LNCAP (cell line): ENCODE measurements at regions not wholly inside any gene's neighbourhood (a gene's known extent, or its start where the extent isn't known, plus 50 kb on each side); places are given as distances from the start of the nearest gene placed in this dataset.

Experiments
- TF ChIP-seq, protein P1 (sequence below): fragments of 450-650 bp; IDR thresholded peaks from 2 replicates; pipeline ENCODE4 v1.5.1; 2017; ENCODE audit warnings: mild to moderate bottlenecking

DNA sequence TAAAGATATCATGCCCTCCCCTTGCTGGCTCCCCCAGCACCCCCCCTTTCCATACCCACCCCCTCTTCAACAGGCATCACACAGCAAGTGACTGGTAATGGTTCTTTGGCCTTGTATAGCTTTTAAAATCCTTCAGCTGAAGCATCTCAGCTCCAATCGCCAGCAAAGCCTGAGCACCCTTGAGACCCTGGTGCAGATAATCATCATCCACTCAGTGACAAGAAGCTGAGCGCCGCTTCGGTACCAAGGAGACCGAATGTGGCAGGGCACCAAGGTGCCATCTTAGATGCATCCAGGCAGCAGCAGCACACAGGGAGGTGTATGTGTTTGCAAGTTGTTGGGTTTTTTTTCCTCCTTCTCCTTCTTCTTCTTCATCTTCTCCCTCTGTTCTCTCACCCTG is 232.7 kb downstream of the BCL11A start:
- TF ChIP-seq, protein P1, sequence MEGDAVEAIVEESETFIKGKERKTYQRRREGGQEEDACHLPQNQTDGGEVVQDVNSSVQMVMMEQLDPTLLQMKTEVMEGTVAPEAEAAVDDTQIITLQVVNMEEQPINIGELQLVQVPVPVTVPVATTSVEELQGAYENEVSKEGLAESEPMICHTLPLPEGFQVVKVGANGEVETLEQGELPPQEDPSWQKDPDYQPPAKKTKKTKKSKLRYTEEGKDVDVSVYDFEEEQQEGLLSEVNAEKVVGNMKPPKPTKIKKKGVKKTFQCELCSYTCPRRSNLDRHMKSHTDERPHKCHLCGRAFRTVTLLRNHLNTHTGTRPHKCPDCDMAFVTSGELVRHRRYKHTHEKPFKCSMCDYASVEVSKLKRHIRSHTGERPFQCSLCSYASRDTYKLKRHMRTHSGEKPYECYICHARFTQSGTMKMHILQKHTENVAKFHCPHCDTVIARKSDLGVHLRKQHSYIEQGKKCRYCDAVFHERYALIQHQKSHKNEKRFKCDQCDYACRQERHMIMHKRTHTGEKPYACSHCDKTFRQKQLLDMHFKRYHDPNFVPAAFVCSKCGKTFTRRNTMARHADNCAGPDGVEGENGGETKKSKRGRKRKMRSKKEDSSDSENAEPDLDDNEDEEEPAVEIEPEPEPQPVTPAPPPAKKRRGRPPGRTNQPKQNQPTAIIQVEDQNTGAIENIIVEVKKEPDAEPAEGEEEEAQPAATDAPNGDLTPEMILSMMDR, result no peak

DNA sequence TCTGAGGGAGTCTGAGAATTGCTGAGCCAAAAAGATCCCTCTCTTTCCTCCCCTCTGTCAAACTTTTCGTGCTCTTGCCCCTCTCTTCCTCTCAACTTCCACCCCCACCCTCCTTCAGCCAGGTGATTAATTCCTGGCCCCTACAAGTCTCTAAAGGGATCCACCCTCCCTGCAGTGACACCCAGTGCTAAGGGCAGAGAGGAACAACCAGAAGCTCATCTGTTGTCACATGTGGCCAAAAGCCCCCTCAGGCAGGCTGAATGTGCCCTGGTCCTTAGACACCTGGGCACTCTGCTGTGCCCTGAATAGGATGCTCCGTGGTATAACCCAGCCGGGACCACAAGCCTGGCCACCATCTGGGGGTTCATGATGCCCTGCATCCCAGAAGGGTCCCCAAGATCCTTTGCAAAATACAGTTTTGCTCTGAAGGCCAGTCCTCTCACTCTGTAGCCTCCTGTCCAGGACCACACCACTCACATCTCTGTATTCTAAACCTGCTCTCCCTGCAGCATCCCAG is 234.4 kb downstream of the BCL11A start:
- TF ChIP-seq, protein P1, result no peak

DNA sequence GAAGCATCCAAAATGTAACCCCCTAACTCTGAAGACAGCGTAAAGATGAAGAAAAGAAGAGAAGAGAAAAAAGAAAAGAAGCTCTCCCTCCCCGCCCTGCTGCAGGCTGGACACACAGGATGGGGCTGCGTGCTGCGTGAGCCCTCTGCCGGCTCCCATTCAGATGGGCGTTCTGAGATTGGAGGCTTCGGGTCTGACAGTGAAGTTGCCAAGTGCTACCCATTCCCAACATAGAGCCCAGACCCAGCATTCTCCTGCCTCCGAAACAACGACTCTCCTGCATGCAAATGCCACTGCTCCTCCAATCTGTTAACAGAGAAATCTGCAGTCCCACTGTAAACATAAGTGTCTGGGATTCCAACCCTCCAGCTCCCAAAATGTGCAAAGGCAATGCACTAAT is 234.9 kb downstream of the BCL11A start:
- TF ChIP-seq, protein P1, result no peak

DNA sequence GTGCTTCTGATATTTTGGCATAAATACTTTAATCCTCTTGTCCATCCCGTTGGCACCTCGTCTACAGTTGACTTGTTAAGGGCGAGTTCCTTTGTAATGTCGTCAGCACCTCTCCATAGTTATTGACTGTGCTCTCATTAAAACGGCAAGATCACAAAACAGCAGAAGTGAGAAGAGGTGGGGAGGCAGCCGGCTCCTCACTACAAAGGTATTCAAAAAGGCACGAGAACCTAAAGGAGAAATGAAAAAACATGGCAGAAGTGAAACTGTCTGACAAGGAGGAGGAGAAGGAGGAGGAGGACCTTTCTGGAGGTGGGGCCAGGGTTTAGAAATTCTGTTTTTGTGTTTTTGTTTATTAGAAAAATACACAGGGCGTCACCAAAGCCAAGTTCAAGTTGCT is 235.6 kb downstream of the BCL11A start:
- TF ChIP-seq, protein P1, result no peak

DNA sequence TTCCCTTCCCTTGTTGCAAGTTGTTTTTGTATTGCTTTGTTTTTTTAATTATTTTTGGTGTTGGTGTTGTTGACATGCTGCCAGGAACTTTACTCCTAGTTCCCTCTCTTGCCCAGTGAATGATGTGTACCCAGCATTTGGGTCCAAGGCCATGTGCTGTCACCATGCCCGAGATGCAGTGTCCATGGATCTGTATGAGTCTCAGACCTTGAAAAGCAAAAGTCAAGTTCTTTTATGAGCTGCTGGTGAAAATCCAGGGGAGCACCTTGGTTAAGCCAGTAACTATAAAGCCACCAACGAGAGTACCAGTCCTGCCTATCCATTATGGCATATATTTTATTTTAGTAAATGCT is 236.4 kb downstream of the BCL11A start:
- TF ChIP-seq, protein P1, result no peak

DNA sequence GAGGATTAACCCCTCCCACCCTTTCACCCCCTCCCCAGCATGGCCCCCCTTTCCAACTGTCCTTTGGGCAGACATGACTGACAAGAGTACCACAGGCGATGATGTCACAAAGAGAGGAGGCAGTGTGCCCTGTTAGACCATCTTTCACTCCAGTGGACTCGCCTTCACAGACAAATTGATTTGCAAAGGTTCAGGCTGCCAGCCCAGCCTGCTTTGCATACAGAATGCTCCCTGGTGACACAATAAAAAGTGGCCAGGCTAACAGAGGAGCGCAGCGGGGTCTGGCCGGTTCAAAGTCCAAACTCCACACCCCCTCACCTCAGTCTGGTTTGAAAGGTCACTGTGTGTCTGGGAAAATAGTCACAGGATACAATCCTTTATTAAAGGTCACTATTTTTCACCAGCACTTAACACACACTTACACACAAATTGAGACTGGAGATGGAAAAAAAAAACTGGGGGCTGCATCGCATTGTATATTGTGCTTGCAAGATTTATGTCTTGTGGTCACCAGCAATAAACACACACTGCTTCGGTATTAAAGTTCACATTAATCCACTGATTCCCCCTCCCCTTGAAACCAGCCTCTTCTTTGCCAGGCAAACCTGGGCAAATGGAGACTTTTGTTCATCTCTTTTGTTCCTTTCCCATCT is 236.9 kb downstream of the BCL11A start:
- TF ChIP-seq, protein P1, result no peak

DNA sequence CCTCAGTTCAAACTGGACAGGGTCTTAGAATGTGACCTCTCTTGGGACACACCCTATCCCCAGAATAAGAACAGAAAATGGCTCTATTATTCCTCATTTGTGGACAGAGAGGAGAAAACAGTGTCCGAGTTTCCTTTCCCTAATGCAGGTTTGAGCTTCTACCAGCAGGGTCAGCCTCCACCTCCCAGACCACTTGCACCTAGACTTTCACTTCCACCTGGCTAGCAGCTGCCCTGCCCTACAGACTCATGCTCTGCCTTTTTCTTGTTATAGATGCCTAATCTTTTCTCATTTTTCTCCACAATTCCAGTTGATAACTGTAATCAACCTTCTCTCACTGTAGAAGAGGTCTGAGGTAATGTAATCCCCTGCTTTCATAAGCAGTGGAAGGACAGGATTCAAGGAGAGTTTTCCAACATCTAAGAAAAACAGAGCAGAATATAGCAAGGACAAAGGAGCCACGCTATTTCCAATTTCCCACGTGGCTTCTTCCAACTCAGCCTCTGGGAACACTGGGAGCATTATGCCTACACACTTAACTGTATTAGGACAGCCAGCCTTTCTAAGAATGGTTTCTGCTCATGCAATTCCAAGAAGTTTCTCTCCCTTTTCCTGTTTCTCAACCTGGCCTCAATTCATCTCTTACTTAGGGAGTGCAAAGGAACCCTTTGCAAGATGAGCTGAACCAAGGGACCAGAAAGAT is 239.8 kb downstream of the BCL11A start:
- TF ChIP-seq, protein P1, result no peak
